Mucosa of descending colon (tissue), 3 donors: ENCODE measurements at regions not wholly inside any gene's neighbourhood (a gene's known extent, or its start where the extent isn't known, plus 50 kb on each side); places are given as distances from the start of the nearest gene placed in this dataset.
A peak's percentile ranks its signal among the peaks of the same experiment; 100 is the strongest.

Experiments
- ATAC-seq: fragments of 200-7000 bp; cut with Tn5 transposase; one replicate; pipeline ENCODE4 v1.9.1; 2020; ENCODE audit warnings: mild to moderate bottlenecking, moderate library complexity
- DNase-seq, 3 donors: peaks; one replicate each; pipeline ENCODE4 v3.0.0-alpha.2; 2020
- H3K36me3 ChIP-seq: fragments of 200-600 bp; one replicate; pipeline ENCODE4 v1.8.0; 2021; ENCODE audit warnings: low read depth, mild to moderate bottlenecking
- H3K4me1 ChIP-seq: fragments of 200-600 bp; one replicate; pipeline ENCODE4 v1.8.0; 2021; ENCODE audit warnings: low read depth, mild to moderate bottlenecking
- H3K4me3 ChIP-seq: fragments of 200-600 bp; one replicate; pipeline ENCODE4 v1.8.0; 2021; ENCODE audit warnings: mild to moderate bottlenecking
- H3K9me3 ChIP-seq: fragments of 200-600 bp; one replicate; pipeline ENCODE4 v1.8.0; 2021; ENCODE audit warnings: mild to moderate bottlenecking
- intact Hi-C, 2 donors: fragments of 100-400 bp; cut with DNase I in 1 of 2; cut with micrococcal nuclease in 1 of 2; formaldehyde crosslinking; loops; one replicate each; pipeline versions ENCODE4 v1.11.0 to v1.11.1; 2022; cut with DNase I, micrococcal nuclease
- TF ChIP-seq, protein P1 (sequence below): fragments of 200-600 bp; IDR thresholded peaks from one replicate; pipeline ENCODE4 v1.8.0; 2022; ENCODE audit warnings: antibody characterized with exemption, mild to moderate bottlenecking
- donor health status: DM: no; HTN: no; CAD: no; lungs with moderate emphysema.
- donor health status: DM: no; HTN: no; CAD: no.
- donor health status: DM: no; HTN: yes; CAD: no.

DNA sequence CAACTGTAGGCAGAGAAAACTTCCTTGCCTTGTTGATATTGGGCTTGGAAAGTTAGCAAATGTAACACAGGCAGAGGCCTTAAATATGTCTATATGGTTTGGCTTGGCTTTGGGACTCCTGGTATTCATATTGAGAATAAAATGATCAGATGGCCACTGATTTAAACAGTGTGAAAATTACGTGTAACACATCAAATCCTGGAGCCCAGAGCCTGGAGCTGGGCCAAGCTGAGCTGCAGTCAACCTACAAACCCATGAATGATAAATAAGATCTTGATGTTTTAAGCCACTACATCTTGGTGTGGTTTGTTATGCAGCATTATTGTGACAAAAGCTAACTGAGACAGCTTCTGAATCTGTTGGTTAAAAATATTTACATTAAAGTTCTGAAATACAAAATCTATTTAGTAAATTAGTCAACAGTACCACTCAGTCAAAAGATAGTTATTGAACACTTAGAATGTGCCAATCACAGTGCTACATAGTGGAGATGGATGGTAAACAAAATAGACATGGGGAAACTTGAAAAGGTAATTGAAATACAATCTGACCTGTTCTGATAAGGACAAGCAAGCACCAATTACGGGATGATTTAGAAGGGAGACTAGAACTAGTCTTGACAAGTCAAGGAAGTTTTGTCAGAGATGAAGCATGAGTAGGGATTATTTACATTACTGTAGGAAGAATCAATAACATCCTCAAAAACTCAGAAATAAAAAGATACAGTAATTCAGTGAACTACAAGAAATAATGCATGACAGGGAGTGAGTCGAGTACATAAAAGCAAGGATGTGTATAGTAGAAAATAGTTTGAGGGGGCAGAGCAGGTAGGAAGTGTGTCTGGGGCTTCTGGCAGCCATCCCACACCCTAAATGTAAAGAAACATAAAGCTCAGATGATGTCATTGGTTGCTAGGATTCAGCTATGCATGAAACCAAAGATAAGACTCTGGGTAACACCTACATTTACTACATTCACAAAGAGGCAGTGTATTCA, 157.7 kb downstream of the HNMT start:
- DNase-seq (peak in 2 of 3 donors; percentile 25 to 40), ATAC-seq (peak; percentile 95)
- TF ChIP-seq, protein P1, sequence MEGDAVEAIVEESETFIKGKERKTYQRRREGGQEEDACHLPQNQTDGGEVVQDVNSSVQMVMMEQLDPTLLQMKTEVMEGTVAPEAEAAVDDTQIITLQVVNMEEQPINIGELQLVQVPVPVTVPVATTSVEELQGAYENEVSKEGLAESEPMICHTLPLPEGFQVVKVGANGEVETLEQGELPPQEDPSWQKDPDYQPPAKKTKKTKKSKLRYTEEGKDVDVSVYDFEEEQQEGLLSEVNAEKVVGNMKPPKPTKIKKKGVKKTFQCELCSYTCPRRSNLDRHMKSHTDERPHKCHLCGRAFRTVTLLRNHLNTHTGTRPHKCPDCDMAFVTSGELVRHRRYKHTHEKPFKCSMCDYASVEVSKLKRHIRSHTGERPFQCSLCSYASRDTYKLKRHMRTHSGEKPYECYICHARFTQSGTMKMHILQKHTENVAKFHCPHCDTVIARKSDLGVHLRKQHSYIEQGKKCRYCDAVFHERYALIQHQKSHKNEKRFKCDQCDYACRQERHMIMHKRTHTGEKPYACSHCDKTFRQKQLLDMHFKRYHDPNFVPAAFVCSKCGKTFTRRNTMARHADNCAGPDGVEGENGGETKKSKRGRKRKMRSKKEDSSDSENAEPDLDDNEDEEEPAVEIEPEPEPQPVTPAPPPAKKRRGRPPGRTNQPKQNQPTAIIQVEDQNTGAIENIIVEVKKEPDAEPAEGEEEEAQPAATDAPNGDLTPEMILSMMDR: no peak
- no peaks in the 10 kb centered on the region for H3K36me3 ChIP-seq
- intact Hi-C loops: no loop called here
- no peaks in the 10 kb centered on the region for H3K9me3 ChIP-seq
- H3K4me3 ChIP-seq: no peak overlapping the region
- no peaks in the 10 kb centered on the region for H3K4me1 ChIP-seq

DNA sequence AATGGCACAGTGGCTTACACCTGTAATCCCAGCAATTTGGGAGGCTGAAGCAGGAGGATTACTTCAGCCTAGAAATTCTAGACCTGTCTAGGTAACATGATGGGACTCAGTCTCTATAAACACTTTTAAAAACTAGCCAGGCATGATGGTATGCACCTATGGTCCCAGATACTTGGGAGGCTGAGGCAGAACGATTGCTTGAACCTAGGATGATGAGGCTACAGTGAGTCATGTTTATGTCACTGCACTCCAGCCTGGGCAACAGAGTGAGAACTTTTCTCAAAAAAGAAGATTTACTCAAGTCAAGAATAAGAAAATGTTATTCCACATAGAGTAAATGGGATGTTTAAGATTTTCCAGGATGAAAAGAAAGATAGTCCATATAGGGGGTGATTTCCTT, 158.6 kb downstream of the HNMT start:
- DNase-seq (no peak), ATAC-seq (peak; percentile 11)
- no peaks in the 10 kb centered on the region for H3K4me1 ChIP-seq
- intact Hi-C loops: no loop called here
- no peaks in the 10 kb centered on the region for H3K9me3 ChIP-seq
- TF ChIP-seq, protein P1: no peak
- no peaks in the 10 kb centered on the region for H3K36me3 ChIP-seq
- H3K4me3 ChIP-seq: no peak overlapping the region

DNA sequence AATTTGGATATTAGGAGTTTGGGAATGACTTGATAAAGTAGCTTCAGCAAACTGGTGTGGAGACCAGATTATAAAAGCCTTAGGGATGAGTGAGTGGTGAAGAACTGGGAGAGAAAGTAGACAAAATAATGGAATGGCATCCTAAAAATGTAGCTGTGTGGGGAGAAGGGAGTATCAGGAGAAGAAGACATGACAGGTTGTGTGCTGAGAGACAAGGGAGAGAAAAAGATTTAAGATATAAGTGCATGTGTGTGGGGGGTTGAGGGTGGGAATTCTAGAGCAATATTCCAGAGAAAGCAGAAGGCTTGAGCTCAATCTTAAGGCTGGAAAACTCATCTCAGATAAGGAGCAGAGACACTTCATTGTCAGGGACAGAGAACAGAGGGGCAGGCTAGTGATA, 159.5 kb downstream of the HNMT start:
- intact Hi-C loops: no loop called here
- H3K4me3 ChIP-seq: no peak overlapping the region

GRCh38 chr2:138124521-138124920, 160.2 kb downstream of the HNMT start:
- no peaks in the 10 kb centered on the region for H3K9me3 ChIP-seq
- H3K4me3 ChIP-seq: no peak overlapping the region
- DNase-seq (no peak), ATAC-seq (no peak)
- TF ChIP-seq, protein P1: no peak
- intact Hi-C loops: no loop called here
- no peaks in the 10 kb centered on the region for H3K36me3 ChIP-seq
- no peaks in the 10 kb centered on the region for H3K4me1 ChIP-seq

More for the DNA sequence above, 159.5 kb downstream of the HNMT start:
- DNase-seq (no peak), ATAC-seq (no peak)
- TF ChIP-seq, protein P1: no peak
- no peaks in the 10 kb centered on the region for H3K4me1 ChIP-seq
- H3K9me3 ChIP-seq: no peaks in the 10 kb centered on the region
- no peaks in the 10 kb centered on the region for H3K36me3 ChIP-seq

- TF ChIP-seq, protein P1: no peak
- Histone ChIP-seq H3K36me3 (no peaks in the 10 kb centered on the region), H3K4me1 (no peaks in the 10 kb centered on the region), H3K9me3 (no peaks in the 10 kb centered on the region), H3K4me3 (no peak overlapping the region)
- intact Hi-C loops: no loop called here
- DNase-seq (no peak), ATAC-seq (no peak)
Observed at GRCh38 chr2:138125306-138126288, 161.3 kb downstream of the HNMT start.
